Gastrocnemius medialis (tissue), 4 donors: ENCODE measurements at regions not wholly inside any gene's neighbourhood (a gene's known extent, or its start where the extent isn't known, plus 50 kb on each side); places are given as distances from the start of the nearest gene placed in this dataset.

ENCODE experiments used
- ATAC-seq, 2 donors: fragments of 150-250 bp; one replicate each; pipeline ENCODE4 v1.9.1; 2016
- DNase-seq, 2 donors: peaks; one replicate each; pipeline ENCODE4 v3.0.0-alpha.2; 2019
- H3K27ac ChIP-seq, 4 donors: fragments of 200-600 bp; sonication (generic); 1 replicate in 1 of 4; 2 replicates in 3 of 4; pipeline ENCODE4 v1.5.1; 2016 to 2018; ENCODE audit warnings: mild to moderate bottlenecking in 2 of 4, moderate library complexity in 1 of 4
- H3K27me3 ChIP-seq, 3 donors: fragments of 200-600 bp; sonication (generic) in 2 of 3; 1 replicate in 1 of 3; 2 replicates in 2 of 3; pipeline versions ENCODE4 v1.5.1 to v1.6.0; 2016 to 2019; ENCODE audit warnings: mild to moderate bottlenecking in 1 of 3, moderate library complexity in 1 of 3
- H3K36me3 ChIP-seq, 2 donors: fragments of 200-600 bp; sonication (generic) in 1 of 2; one replicate each; pipeline ENCODE4 v1.5.1; 2017 to 2018
- H3K4me1 ChIP-seq, 2 donors: fragments of 200-600 bp; sonication (generic) in 1 of 2; one replicate each; pipeline ENCODE4 v1.5.1; 2016 to 2017; ENCODE audit warnings: mild to moderate bottlenecking in 2 of 2
- H3K4me3 ChIP-seq, 4 donors: fragments of 200-600 bp; sonication (generic) in 3 of 4; 1 replicate in 1 of 4; 2 replicates in 3 of 4; pipeline ENCODE4 v1.5.1; 2016 to 2019; ENCODE audit warnings: mild to moderate bottlenecking in 2 of 4
- H3K9me3 ChIP-seq, 3 donors: fragments of 200-600 bp; sonication (generic) in 2 of 3; 1 replicate in 1 of 3; 2 replicates in 2 of 3; pipeline ENCODE4 v1.5.1; 2016 to 2019
- POLR2A ChIP-seq, 2 donors: fragments of 450-650 bp; IDR thresholded peaks; one replicate each; pipeline ENCODE4 v1.6.1; 2017; ENCODE audit warnings: antibody characterized with exemption in 2 of 2, mild to moderate bottlenecking in 2 of 2, moderate library complexity in 2 of 2
- in situ Hi-C, 4 donors: fragments of 200-750 bp; cut with MboI; loops; one replicate each; pipeline versions ENCODE4 v1.15.0 to v1.8.0; 2017; ENCODE audit warnings: low sequenced_read_pairs in 4 of 4
- intact Hi-C: fragments of 100-400 bp; cut with DNase I; formaldehyde crosslinking; loops from one replicate; pipeline ENCODE4 v1.15.1; 2023; ENCODE audit warnings: low total_unique reads
- TF ChIP-seq, protein P1 (sequence below), 5 experiments: fragments of 450-650 bp in 3 of 5; fragments of 200-600 bp in 2 of 5; sonication (generic) in 2 of 5; IDR thresholded peaks in 4 of 5; conservative IDR thresholded peaks in 1 of 5; 1 replicate in 4 of 5; 2 replicates in 1 of 5; pipeline ENCODE4 v1.5.1; 2016 to 2019; ENCODE audit warnings: antibody characterized with exemption in 5 of 5, mild to moderate bottlenecking in 3 of 5, moderate library complexity in 3 of 5

DNA sequence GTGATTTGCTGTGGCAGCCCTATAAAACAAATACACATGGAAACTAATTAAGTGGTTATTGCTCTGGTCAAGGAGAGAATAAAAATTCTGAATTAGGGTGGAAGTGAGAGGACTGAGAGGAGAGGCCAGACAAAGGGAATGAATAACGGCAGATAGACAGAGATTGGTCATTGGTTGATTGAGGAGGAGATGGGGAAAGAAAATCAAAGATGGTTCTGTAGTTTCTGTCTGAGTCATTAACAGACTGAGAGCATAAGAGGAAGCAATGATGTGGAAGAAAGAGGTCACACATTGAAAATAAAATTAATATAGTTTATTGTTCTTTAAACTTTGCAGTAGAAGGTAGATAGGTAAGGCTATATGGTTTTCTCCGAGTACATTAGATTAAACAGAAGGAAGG is 469.8 kb downstream of the ACTL7B start:
- H3K9me3 ChIP-seq, result no peaks in the 10 kb centered on the region
- TF ChIP-seq POLR2A (IDR thresholded peaks at IDR 0.05), result no peak
- TF ChIP-seq, protein P1, sequence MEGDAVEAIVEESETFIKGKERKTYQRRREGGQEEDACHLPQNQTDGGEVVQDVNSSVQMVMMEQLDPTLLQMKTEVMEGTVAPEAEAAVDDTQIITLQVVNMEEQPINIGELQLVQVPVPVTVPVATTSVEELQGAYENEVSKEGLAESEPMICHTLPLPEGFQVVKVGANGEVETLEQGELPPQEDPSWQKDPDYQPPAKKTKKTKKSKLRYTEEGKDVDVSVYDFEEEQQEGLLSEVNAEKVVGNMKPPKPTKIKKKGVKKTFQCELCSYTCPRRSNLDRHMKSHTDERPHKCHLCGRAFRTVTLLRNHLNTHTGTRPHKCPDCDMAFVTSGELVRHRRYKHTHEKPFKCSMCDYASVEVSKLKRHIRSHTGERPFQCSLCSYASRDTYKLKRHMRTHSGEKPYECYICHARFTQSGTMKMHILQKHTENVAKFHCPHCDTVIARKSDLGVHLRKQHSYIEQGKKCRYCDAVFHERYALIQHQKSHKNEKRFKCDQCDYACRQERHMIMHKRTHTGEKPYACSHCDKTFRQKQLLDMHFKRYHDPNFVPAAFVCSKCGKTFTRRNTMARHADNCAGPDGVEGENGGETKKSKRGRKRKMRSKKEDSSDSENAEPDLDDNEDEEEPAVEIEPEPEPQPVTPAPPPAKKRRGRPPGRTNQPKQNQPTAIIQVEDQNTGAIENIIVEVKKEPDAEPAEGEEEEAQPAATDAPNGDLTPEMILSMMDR (IDR thresholded peaks at IDR 0.05 in 4 of 5, conservative IDR thresholded peaks at IDR 0.05 in 1 of 5), result no peak
- no peaks in the 10 kb centered on the region for H3K4me1 ChIP-seq
- intact Hi-C loops (no loop called here), in situ Hi-C loops (no loop called here)
- DNase-seq (no peak), ATAC-seq (no peak)
- no peaks in the 10 kb centered on the region for H3K27me3 ChIP-seq
- no peak overlapping the region for H3K4me3 ChIP-seq
- no peak overlapping the region for H3K27ac ChIP-seq
- no peaks in the 10 kb centered on the region for H3K36me3 ChIP-seq

DNA sequence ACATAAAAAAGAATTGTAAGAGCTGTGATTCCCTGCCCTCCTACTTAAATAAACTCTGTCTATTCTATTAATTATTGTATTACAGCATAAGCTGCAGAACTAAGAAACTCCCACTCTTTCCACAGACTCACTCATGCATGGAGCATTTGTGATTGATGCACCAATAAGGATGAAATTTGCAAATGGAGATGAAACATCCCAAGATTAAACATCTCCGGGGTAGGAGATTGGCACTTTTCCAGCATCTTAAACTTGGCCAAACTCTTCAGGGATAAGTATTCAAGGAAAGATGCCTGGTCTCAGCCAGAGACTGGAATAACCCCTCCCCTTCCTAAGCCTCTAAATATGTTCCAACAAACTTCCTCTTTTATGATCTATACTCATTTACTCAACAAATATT is 472.0 kb downstream of the ACTL7B start:
- H3K27me3 ChIP-seq, result no peaks in the 10 kb centered on the region
- no peaks in the 10 kb centered on the region for H3K4me1 ChIP-seq
- H3K9me3 ChIP-seq, result no peaks in the 10 kb centered on the region
- in situ Hi-C loops (no loop called here), intact Hi-C loops (no loop called here)
- no peaks in the 10 kb centered on the region for H3K36me3 ChIP-seq
- no peak overlapping the region for H3K4me3 ChIP-seq
- H3K27ac ChIP-seq, result no peak overlapping the region
- DNase-seq (no peak), ATAC-seq (no peak)
- no peak for TF ChIP-seq POLR2A (IDR thresholded peaks at IDR 0.05)
- TF ChIP-seq, protein P1 (IDR thresholded peaks at IDR 0.05 in 4 of 5, conservative IDR thresholded peaks at IDR 0.05 in 1 of 5), result no peak

DNA sequence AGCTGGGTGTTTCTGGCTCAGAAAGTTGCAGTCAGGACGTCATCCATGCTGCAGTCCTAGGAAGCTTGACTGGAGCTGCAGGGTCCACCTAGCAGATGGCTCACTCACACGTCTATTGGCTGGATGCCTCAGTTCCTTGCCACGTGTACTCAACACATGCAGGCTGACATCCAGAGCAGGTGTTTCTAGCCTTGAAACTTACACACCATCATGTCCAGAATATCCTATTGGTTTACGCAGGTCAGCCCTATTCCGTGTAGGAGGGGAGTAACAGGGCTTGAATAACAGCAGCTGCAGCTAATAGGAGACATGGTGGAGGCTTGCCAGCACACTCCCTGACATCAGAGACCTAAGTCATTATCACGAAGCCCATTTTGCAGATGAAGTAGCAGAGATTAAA is 473.5 kb downstream of the ACTL7B start:
- no peaks in the 10 kb centered on the region for H3K4me1 ChIP-seq
- in situ Hi-C loops, result no loop called here
- no peak for DNase-seq
- H3K27me3 ChIP-seq, result no peaks in the 10 kb centered on the region
- H3K27ac ChIP-seq, result no peak overlapping the region
- H3K9me3 ChIP-seq, result no peaks in the 10 kb centered on the region
- TF ChIP-seq, protein P1 (IDR thresholded peaks at IDR 0.05 in 4 of 5, conservative IDR thresholded peaks at IDR 0.05 in 1 of 5), result no peak
- TF ChIP-seq POLR2A (IDR thresholded peaks at IDR 0.05), result no peak
- H3K36me3 ChIP-seq, result no peaks in the 10 kb centered on the region
- H3K4me3 ChIP-seq, result no peak overlapping the region
- no peak for ATAC-seq
- intact Hi-C loops, result no loop called here

DNA sequence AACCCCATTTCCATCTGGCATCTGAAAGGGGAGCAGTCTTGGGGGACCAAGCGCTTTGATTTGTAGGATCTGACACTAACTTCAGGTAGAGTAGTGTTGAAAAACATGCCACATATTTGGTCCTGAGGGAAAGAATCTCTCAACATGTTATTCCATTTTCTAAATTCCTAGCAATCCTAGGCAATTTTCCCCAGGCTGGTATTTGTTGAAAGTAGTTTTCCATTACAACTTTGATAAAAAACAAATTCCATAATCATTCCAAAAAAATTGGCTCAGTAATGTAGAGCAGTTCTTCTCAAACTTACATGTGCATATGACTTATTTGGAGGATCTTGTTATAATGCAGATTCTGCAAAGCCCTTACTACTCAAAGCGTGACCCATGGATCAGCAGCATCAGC is 477.9 kb downstream of the ACTL7B start:
- TF ChIP-seq POLR2A (IDR thresholded peaks at IDR 0.05), result no peak
- TF ChIP-seq, protein P1 (IDR thresholded peaks at IDR 0.05 in 4 of 5, conservative IDR thresholded peaks at IDR 0.05 in 1 of 5), result no peak
- Histone ChIP-seq H3K27ac (no peak overlapping the region), H3K9me3 (no peaks in the 10 kb centered on the region), H3K36me3 (no peaks in the 10 kb centered on the region), H3K27me3 (no peaks in the 10 kb centered on the region), H3K4me3 (no peak overlapping the region), H3K4me1 (no peaks in the 10 kb centered on the region)
- DNase-seq (no peak), ATAC-seq (no peak)
- intact Hi-C loops, result no loop called here
- in situ Hi-C loops, result no loop called here

DNA sequence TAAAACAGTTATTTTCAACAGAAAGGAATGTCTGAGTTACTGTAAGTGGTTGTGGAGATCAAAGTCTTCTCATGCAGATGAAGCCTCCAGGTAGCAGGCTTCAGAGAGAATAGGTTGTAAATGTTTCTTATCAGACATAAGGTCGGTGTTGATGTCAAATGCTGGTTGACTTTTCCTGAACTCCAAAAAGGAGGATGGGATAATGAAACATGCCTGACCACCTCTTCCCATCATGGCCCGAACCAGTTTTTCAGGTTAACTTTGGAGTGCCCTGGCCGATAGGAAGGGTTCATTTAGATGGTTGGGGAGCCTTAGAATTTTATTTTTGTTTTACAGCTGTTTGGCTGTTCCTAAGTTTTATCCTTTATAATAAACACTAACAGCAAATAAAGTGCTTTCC is 478.4 kb downstream of the ACTL7B start:
- ATAC-seq, result no peak
- no peaks in the 10 kb centered on the region for H3K9me3 ChIP-seq
- TF ChIP-seq POLR2A (IDR thresholded peaks at IDR 0.05), result no peak
- TF ChIP-seq, protein P1 (IDR thresholded peaks at IDR 0.05 in 4 of 5, conservative IDR thresholded peaks at IDR 0.05 in 1 of 5), result no peak
- no peaks in the 10 kb centered on the region for H3K4me1 ChIP-seq
- no peak for DNase-seq
- no peaks in the 10 kb centered on the region for H3K27me3 ChIP-seq
- intact Hi-C loops (no loop called here), in situ Hi-C loops (no loop called here)
- H3K36me3 ChIP-seq, result no peaks in the 10 kb centered on the region
- no peak overlapping the region for H3K27ac ChIP-seq
- H3K4me3 ChIP-seq, result no peak overlapping the region
